ENCODE measurements at regions not wholly inside any gene's neighbourhood (a gene's known extent, or its start where the extent isn't known, plus 50 kb on each side); places are given as distances from the start of the nearest gene placed in this dataset.

- H3K4me1 Mint-ChIP-seq, result no peaks in the 10 kb centered on the region
- H3K79me2 ChIP-seq (ENCODE audit: control insufficient read depth, insufficient read depth, low read length), result no peaks in the 10 kb centered on the region
- no peaks in the 10 kb centered on the region for H3K4me1 ChIP-seq (ENCODE audit: control insufficient read depth in 2 of 2, insufficient read depth in 2 of 2, low read length in 2 of 2)
- ATAC-seq (ENCODE audit: low read depth) (no peak), DNase-seq (no peak)
- no peak overlapping the region for H3K4me2 ChIP-seq (replicated peaks; ENCODE audit: low read depth, low read length, poor library complexity, severe bottlenecking)
- 96% methylated on average over 3 of the region's 8 CpGs for WGBS (ENCODE audit: insufficient coverage)
- H4K20me1 ChIP-seq (ENCODE audit: control insufficient read depth, insufficient read depth, low read length, poor library complexity, severe bottlenecking), result no peaks in the 10 kb centered on the region
- H3K27me3 ChIP-seq (replicated peaks in 1 of 4; ENCODE audit: control extremely low read depth in 1 of 4, control insufficient read depth in 3 of 4, insufficient read depth in 4 of 4, low read length in 3 of 4), result no peaks in the 10 kb centered on the region
- peaks cover 4% of the 10 kb centered on the region for H3K9me3 Mint-ChIP-seq (ENCODE audit: insufficient read depth)
- H3K27ac Mint-ChIP-seq, result no peak overlapping the region
- H3K27ac ChIP-seq (ENCODE audit: low read length in 2 of 2), result no peak overlapping the region
- H3K4me3 Mint-ChIP-seq, result no peak overlapping the region
- H3K27me3 Mint-ChIP-seq, result no peaks in the 10 kb centered on the region
- H3K36me3 ChIP-seq (replicated peaks in 1 of 2; ENCODE audit: control extremely low read depth in 1 of 2, control insufficient read depth in 1 of 2, extremely low read depth in 1 of 2, insufficient read depth in 2 of 2, low read length in 1 of 2), result no peaks in the 10 kb centered on the region
- no peak overlapping the region for H3K9ac ChIP-seq (ENCODE audit: low read length)
- TF ChIP-seq EZH2 (IDR thresholded peaks at IDR 0.05; ENCODE audit: borderline replicate concordance, insufficient read depth, low read depth, low read length, poor library complexity, severe bottlenecking) (no peak), CTCF (IDR thresholded peaks at IDR 0.05) (no peak)
- H3K4me3 ChIP-seq (ENCODE audit: control extremely low read depth in 1 of 5, extremely low read depth in 1 of 5, insufficient read depth in 1 of 5, low read depth in 2 of 5, low read length in 4 of 5), result no peak overlapping the region
- ChIA-PET CTCF (no interaction called here), POLR2A (no interaction called here)
- peaks cover 0 to 3% (median 0%) of the 10 kb centered on the region in 3 donors for H3K9me3 ChIP-seq (ENCODE audit: control extremely low read depth in 1 of 3, control insufficient read depth in 2 of 3, insufficient read depth in 1 of 3, low read length in 2 of 3)
- intact Hi-C loops (cut with micrococcal nuclease), result no loop called here
- H2AFZ ChIP-seq (ENCODE audit: insufficient read depth, low read depth, low read length, poor library complexity, severe bottlenecking), result no peak overlapping the region
These were observed 516.7 kb upstream of the TMEM132C start for GRCh38 chr12:127750076-127750840.

- no peak for ATAC-seq (ENCODE audit: low read depth)
- Histone ChIP-seq H3K27ac (ENCODE audit: low read length in 2 of 2) (no peak overlapping the region), H4K20me1 (ENCODE audit: control insufficient read depth, insufficient read depth, low read length, poor library complexity, severe bottlenecking) (no peaks in the 10 kb centered on the region), H3K79me2 (ENCODE audit: control insufficient read depth, insufficient read depth, low read length) (no peaks in the 10 kb centered on the region), H3K27me3 (replicated peaks in 1 of 4; ENCODE audit: control extremely low read depth in 1 of 4, control insufficient read depth in 3 of 4, insufficient read depth in 4 of 4, low read length in 3 of 4) (no peaks in the 10 kb centered on the region), H3K4me1 (ENCODE audit: control insufficient read depth in 2 of 2, insufficient read depth in 2 of 2, low read length in 2 of 2) (no peaks in the 10 kb centered on the region), H2AFZ (ENCODE audit: insufficient read depth, low read depth, low read length, poor library complexity, severe bottlenecking) (no peak overlapping the region), H3K4me3 (ENCODE audit: control extremely low read depth in 1 of 5, extremely low read depth in 1 of 5, insufficient read depth in 1 of 5, low read depth in 2 of 5, low read length in 4 of 5) (no peak overlapping the region), H3K4me2 (replicated peaks; ENCODE audit: low read depth, low read length, poor library complexity, severe bottlenecking) (no peak overlapping the region), H3K36me3 (replicated peaks in 1 of 2; ENCODE audit: control extremely low read depth in 1 of 2, control insufficient read depth in 1 of 2, extremely low read depth in 1 of 2, insufficient read depth in 2 of 2, low read length in 1 of 2) (no peaks in the 10 kb centered on the region), H3K9me3 (ENCODE audit: control extremely low read depth in 1 of 3, control insufficient read depth in 2 of 3, insufficient read depth in 1 of 3, low read length in 2 of 3) (peaks cover 0 to 3% (median 0%) of the 10 kb centered on the region in 3 donors), H3K9ac (ENCODE audit: low read length) (no peak overlapping the region)
- H3K4me3 Mint-ChIP-seq, result no peak overlapping the region
- intact Hi-C loops (cut with micrococcal nuclease), result no loop called here
- POLR2A ChIA-PET, result no interaction called here
- CTCF ChIA-PET, result no interaction called here
- DNase-seq, result no peak
- no peaks in the 10 kb centered on the region for H3K4me1 Mint-ChIP-seq
- WGBS (ENCODE audit: insufficient coverage), result 92% methylated on average over 1 of the region's 1 CpG
- no peak for TF ChIP-seq EZH2 (IDR thresholded peaks at IDR 0.05; ENCODE audit: borderline replicate concordance, insufficient read depth, low read depth, low read length, poor library complexity, severe bottlenecking)
- TF ChIP-seq CTCF (IDR thresholded peaks at IDR 0.05), result no peak
- no peaks in the 10 kb centered on the region for H3K27me3 Mint-ChIP-seq
- H3K27ac Mint-ChIP-seq, result no peak overlapping the region
- H3K9me3 Mint-ChIP-seq (ENCODE audit: insufficient read depth), result peaks cover 7% of the 10 kb centered on the region
These were observed 514.2 kb upstream of the TMEM132C start for GRCh38 chr12:127752802-127753201.

Data from B cell (primary cell).